PC-9 (cell line): ENCODE measurements at regions not wholly inside any gene's neighbourhood (a gene's known extent, or its start where the extent isn't known, plus 50 kb on each side); places are given as distances from the start of the nearest gene placed in this dataset.
A peak's percentile ranks its signal among the peaks of the same experiment; 100 is the strongest.
"Not testable (repeated sequence)": the region's sequence is repeated elsewhere in the genome, so short reads cannot be mapped to it uniquely, and the experiment has no call there.

Source experiments
- BruUV-seq: library from RNA; stranded (reverse); fragments of 400-500 nt; replicated peaks from 2 replicates; lab custom pipeline; 2021; lab: Mats Ljungman, UMichigan
- CTCF ChIA-PET: fragments of 300-600 bp; sonication (Branson Sonifier 250); formaldehyde crosslinking; loops from one replicate; lab custom pipeline; 2022; ENCODE audit warnings: antibody characterized with exemption; lab: Charles Lee
- POLR2A ChIA-PET: fragments of 300-600 bp; sonication (Branson Sonifier 250); formaldehyde crosslinking; loops from one replicate; lab custom pipeline; 2022; ENCODE audit warnings: antibody characterized with exemption; ENCODE audit not compliant: unreplicated experiment; lab: Charles Lee
- DNase-seq, 2 experiments: peaks; one replicate each; pipeline versions ENCODE4 v3.0.0 to v3.0.0-alpha.2; 2015 to 2022; ENCODE audit warnings: mixed read lengths in 1 of 2
- H2AFZ ChIP-seq: fragments of 200-600 bp; sonication (generic); 2 replicates; pipeline ENCODE4 v1.8.1; 2017; ENCODE audit warnings: antibody characterized with exemption
- H3F3A ChIP-seq: fragments of 200-600 bp; sonication (generic); 2 replicates; pipeline ENCODE4 v1.8.1; 2017; ENCODE audit warnings: antibody characterized with exemption, mild to moderate bottlenecking, low read depth; ENCODE audit not compliant: insufficient read depth
- H3K27ac ChIP-seq: fragments of 200-600 bp; sonication (generic); 2 replicates; pipeline ENCODE4 v1.6.1; 2016; ENCODE audit warnings: mixed run types
- H3K27me3 ChIP-seq: fragments of 200-600 bp; sonication (generic); 2 replicates; pipeline ENCODE4 v1.6.1; 2016; ENCODE audit warnings: low read depth, mixed run types; ENCODE audit not compliant: insufficient read depth
- H3K36me3 ChIP-seq: fragments of 200-600 bp; sonication (generic); 2 replicates; pipeline ENCODE4 v1.6.1; 2016; ENCODE audit warnings: low read depth, mixed run types
- H3K4me1 ChIP-seq: fragments of 200-600 bp; sonication (generic); replicated peaks from 2 replicates; pipeline ENCODE4 v1.6.1; 2016; ENCODE audit warnings: mixed run types; ENCODE audit not compliant: insufficient read depth
- H3K4me2 ChIP-seq: fragments of 200-600 bp; sonication (generic); 2 replicates; pipeline ENCODE4 v1.6.1; 2017; ENCODE audit warnings: mixed run types
- H3K4me3 ChIP-seq: fragments of 200-600 bp; sonication (generic); 2 replicates; pipeline ENCODE4 v1.6.1; 2016; ENCODE audit warnings: mixed run types
- H3K79me2 ChIP-seq: fragments of 200-600 bp; sonication (generic); 2 replicates; pipeline ENCODE4 v1.6.1; 2017; ENCODE audit warnings: low read depth, mixed run types
- H3K9me2 ChIP-seq: fragments of 200-600 bp; sonication (generic); 2 replicates; pipeline ENCODE4 v1.8.1; 2017; ENCODE audit warnings: mild to moderate bottlenecking; ENCODE audit not compliant: insufficient read depth
- H3K9me3 ChIP-seq: fragments of 200-600 bp; sonication (generic); 2 replicates; pipeline ENCODE4 v1.8.1; 2016; ENCODE audit warnings: low read depth; ENCODE audit not compliant: insufficient read depth
- H4K20me1 ChIP-seq: fragments of 200-600 bp; sonication (generic); 2 replicates; pipeline ENCODE4 v1.8.1; 2017; ENCODE audit not compliant: insufficient read depth
- EZH2 ChIP-seq: fragments of 200-600 bp; sonication (generic); IDR thresholded peaks from 2 replicates; pipeline ENCODE4 v1.8.0; 2017; ENCODE audit warnings: antibody characterized with exemption, low read depth
- intact Hi-C: fragments of 100-400 bp; cut with micrococcal nuclease; formaldehyde crosslinking; loops from one replicate; pipeline ENCODE4 v1.10.0; 2022; ENCODE audit not compliant: unreplicated experiment
- TF ChIP-seq, protein P1 (sequence below): fragments of 200-600 bp; sonication (generic); conservative IDR thresholded peaks from 2 replicates; pipeline ENCODE4 v1.6.1; 2017; ENCODE audit warnings: mixed run types, antibody characterized with exemption, mild to moderate bottlenecking, moderate library complexity

DNA sequence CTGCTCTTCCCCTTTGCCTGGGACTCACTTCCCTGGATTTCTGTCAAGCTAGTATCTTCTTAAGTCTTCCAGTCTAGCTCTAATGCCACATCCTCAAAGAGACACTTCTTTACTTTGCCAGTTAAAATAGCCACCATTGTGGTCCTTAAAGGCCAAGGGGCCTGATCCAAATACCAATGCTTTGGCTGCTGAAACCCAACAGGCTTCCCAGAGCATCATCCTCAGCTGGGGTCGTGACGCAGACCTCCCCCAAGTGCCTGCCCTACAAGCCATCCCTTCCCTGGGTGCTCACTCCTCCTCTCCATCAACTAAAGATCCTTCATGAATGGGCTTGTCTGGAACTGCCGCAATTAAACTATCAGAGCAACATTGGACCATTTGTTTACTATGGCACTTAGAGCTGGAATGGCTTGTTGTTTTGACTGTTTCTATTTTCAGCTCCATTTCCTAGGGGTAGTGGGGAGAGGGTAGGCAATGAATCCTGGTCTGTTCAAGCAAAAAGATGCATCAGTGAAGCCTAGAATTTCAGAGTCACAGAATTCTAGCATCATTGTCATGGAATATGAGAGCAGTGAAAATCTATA lies 79.6 kb upstream of the SIRPA start:
- no peaks in the 10 kb centered on the region; the same call in 1 of the 2 replicates for H3K27me3 ChIP-seq
- intact Hi-C loops = no loop called here
- H4K20me1 ChIP-seq = no peaks in the 10 kb centered on the region
- no peak overlapping the region for H3K27ac ChIP-seq
- POLR2A ChIA-PET = no interaction called here
- H3K9me2 ChIP-seq = no peaks in the 10 kb centered on the region
- CTCF ChIA-PET = no interaction called here
- no peaks in the 10 kb centered on the region for H3K79me2 ChIP-seq
- peaks cover 16% of the 10 kb centered on the region for H3F3A ChIP-seq
- H2AFZ ChIP-seq = no peak overlapping the region
- H3K36me3 ChIP-seq = no peaks in the 10 kb centered on the region
- H3K9me3 ChIP-seq = no peaks in the 10 kb centered on the region
- TF ChIP-seq EZH2 = no peak
- TF ChIP-seq, protein P1, sequence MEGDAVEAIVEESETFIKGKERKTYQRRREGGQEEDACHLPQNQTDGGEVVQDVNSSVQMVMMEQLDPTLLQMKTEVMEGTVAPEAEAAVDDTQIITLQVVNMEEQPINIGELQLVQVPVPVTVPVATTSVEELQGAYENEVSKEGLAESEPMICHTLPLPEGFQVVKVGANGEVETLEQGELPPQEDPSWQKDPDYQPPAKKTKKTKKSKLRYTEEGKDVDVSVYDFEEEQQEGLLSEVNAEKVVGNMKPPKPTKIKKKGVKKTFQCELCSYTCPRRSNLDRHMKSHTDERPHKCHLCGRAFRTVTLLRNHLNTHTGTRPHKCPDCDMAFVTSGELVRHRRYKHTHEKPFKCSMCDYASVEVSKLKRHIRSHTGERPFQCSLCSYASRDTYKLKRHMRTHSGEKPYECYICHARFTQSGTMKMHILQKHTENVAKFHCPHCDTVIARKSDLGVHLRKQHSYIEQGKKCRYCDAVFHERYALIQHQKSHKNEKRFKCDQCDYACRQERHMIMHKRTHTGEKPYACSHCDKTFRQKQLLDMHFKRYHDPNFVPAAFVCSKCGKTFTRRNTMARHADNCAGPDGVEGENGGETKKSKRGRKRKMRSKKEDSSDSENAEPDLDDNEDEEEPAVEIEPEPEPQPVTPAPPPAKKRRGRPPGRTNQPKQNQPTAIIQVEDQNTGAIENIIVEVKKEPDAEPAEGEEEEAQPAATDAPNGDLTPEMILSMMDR = no peak
- H3K4me2 ChIP-seq = no peak overlapping the region
- H3K4me3 ChIP-seq = no peak overlapping the region
- H3K4me1 ChIP-seq = peaks cover 43% of the 10 kb centered on the region
- DNase-seq = no peak
- no TSS peak for BruUV-seq

DNA sequence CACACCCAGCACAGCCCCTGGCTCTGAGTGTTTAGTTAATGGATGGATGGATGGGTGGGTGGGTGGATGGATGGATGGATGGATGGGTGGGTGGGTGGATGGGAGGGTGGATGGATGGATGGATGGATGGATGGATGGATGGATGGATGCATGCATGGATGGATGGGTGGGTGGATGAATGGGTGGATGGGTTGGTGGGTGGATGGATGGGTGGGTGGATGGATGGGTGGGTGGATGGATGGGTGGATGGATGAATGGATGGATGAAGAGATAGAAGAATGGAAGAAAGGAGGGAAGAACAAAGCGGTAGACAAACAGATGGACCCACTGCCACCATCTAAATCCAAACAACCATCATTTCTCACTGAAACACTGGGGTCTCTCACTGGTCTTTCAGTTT lies 80.3 kb upstream of the SIRPA start:
- H3F3A ChIP-seq = peaks cover 23% of the 10 kb centered on the region
- CTCF ChIA-PET, H3K36me3 ChIP-seq, intact Hi-C loops, H3K9me3 ChIP-seq, H3K4me2 ChIP-seq, H3K4me3 ChIP-seq, H2AFZ ChIP-seq, H3K9me2 ChIP-seq, H3K79me2 ChIP-seq, H3K27ac ChIP-seq, POLR2A ChIA-PET, BruUV-seq, H3K27me3 ChIP-seq, DNase-seq, H4K20me1 ChIP-seq: not testable (repeated sequence)
- H3K4me1 ChIP-seq = peaks cover 50% of the 10 kb centered on the region

DNA sequence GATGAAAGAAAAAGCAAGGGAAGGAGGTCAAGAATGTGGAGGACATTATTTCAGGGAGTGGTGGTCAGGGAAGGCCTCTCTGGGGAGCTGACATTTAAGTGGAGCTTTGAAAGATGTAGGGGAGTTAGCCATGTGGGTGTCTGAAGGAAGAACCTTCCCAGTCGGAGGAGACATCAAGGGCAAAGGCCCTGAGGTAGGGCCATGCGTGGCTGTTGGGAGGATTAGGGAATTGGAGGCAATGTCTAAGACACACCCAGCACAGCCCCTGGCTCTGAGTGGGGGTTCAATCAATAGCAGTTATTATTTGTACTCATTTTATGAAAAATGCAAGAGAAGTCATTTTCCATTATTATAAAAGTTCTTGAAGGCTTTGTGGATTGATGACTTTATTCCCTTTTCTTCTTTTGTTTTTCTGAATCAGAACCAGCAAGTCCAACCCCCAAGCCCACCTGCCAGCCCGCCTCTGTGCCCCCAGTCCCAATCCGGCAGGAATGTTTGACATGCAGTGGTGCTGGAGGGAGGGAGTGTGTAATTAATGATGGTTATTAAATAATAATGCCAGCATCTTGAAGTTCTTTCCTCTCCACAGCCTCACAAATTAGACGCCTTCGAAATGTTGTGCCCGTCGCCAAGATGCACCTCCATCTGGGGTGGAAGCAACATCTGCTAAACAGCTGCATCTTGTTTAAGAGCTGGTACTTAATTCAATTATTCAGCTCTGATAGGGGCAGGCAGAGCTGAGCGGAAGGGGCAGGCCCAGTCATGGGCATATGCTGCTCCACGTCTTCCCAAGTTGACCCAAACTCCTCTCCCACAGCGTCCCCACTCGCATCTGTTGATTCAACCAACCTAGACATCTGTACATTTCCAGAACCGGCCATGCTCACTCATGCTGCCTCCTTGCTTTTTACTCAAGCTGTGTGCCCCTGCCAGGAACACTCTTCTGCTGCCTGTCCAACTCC lies 81.3 kb upstream of the SIRPA start:
- ChIA-PET POLR2A (no interaction called here), CTCF (interaction anchor here (0.8 kb wide), 1 partner anchor 37 kb away, joined by 3 read pairs; no protein-coding TSS in a partner anchor)
- Histone ChIP-seq H3K36me3 (no peaks in the 10 kb centered on the region), H3K79me2 (no peaks in the 10 kb centered on the region), H3K9me3 (no peaks in the 10 kb centered on the region), H3K4me1 (peaks cover 59% of the 10 kb centered on the region), H3K4me2 (peak overlapping the region; percentile 21; the same call in 1 of the 2 replicates), H3K4me3 (no peak overlapping the region), H3K27ac (peak overlapping the region; percentile 41; the same call in 1 of the 2 replicates), H2AFZ (no peak overlapping the region), H3F3A (peaks cover 32% of the 10 kb centered on the region), H3K9me2 (no peaks in the 10 kb centered on the region), H3K27me3 (no peaks in the 10 kb centered on the region; the same call in 1 of the 2 replicates), H4K20me1 (no peaks in the 10 kb centered on the region)
- no TSS peak for BruUV-seq
- intact Hi-C loops = loop anchor here (1.0 kb wide), 1 partner anchor 16 kb away; no protein-coding TSS in a partner anchor
- DNase-seq = no peak
- TF ChIP-seq, protein P1 = no peak
- no peak for TF ChIP-seq EZH2
